PC-3 (cell line): ENCODE measurements at regions not wholly inside any gene's neighbourhood (a gene's known extent, or its start where the extent isn't known, plus 50 kb on each side); places are given as distances from the start of the nearest gene placed in this dataset.

Experiments
- ATAC-seq: fragments of 200-7000 bp; cut with Tn5 transposase; 2 replicates; pipeline ENCODE4 v1.9.1; 2020; ENCODE audit warnings: mild to moderate bottlenecking, moderate library complexity
- BruUV-seq: library from RNA; stranded (reverse); fragments of 400-500 nt; replicated peaks from 2 replicates; lab custom pipeline; 2021; lab: Mats Ljungman, UMichigan
- CTCF ChIA-PET: fragments of 300-600 bp; sonication (Branson Sonifier 250); formaldehyde crosslinking; loops from one replicate; lab custom pipeline; 2022; ENCODE audit warnings: antibody characterized with exemption; lab: Charles Lee
- POLR2A ChIA-PET: fragments of 300-600 bp; sonication (Branson Sonifier 250); formaldehyde crosslinking; loops from one replicate; lab custom pipeline; 2022; ENCODE audit warnings: antibody characterized with exemption; ENCODE audit not compliant: unreplicated experiment; lab: Charles Lee
- DNase-seq: peaks from one replicate; pipeline ENCODE4 v3.0.0-alpha.2; 2015
- H2AFZ ChIP-seq: fragments of 300-600 bp; sonication (generic); 2 replicates; pipeline ENCODE4 v1.6.0; 2016; ENCODE audit warnings: antibody characterized with exemption, low read length
- H3F3A ChIP-seq: fragments of 300-600 bp; sonication (generic); one replicate; pipeline ENCODE4 v1.6.0; 2017; ENCODE audit warnings: antibody characterized with exemption, low read length, control low read depth, mild to moderate bottlenecking; ENCODE audit not compliant: unreplicated experiment
- H3K27ac ChIP-seq: fragments of 300-600 bp; sonication (generic); 2 replicates; pipeline ENCODE4 v1.5.1; 2016; ENCODE audit warnings: mild to moderate bottlenecking, low read length
- H3K27me3 ChIP-seq: fragments of 300-600 bp; sonication (generic); 2 replicates; pipeline ENCODE4 v1.6.1; 2016; ENCODE audit warnings: low read length, mixed read lengths
- H3K36me3 ChIP-seq: fragments of 300-600 bp; sonication (generic); 2 replicates; pipeline ENCODE4 v1.6.1; 2016; ENCODE audit warnings: low read depth, mixed run types, low read length, mixed read lengths
- H3K4me1 ChIP-seq: fragments of 300-600 bp; sonication (generic); 2 replicates; pipeline ENCODE4 v1.5.1; 2016; ENCODE audit warnings: low read length; ENCODE audit not compliant: insufficient read depth
- H3K4me2 ChIP-seq: fragments of 300-600 bp; sonication (generic); 2 replicates; pipeline ENCODE4 v1.6.0; 2016; ENCODE audit warnings: low read length
- H3K4me3 ChIP-seq: fragments of 300-600 bp; sonication (generic); 2 replicates; pipeline ENCODE4 v1.5.1; 2016; ENCODE audit warnings: mild to moderate bottlenecking, low read length, mixed read lengths
- H3K79me2 ChIP-seq: fragments of 300-600 bp; sonication (generic); 2 replicates; pipeline ENCODE4 v1.6.1; 2017; ENCODE audit warnings: low read length, mixed read lengths
- H3K9ac ChIP-seq: fragments of 300-600 bp; sonication (generic); 2 replicates; pipeline ENCODE4 v1.6.0; 2016; ENCODE audit warnings: mild to moderate bottlenecking, low read length
- H3K9me2 ChIP-seq: fragments of 300-600 bp; sonication (generic); replicated peaks from 2 replicates; pipeline ENCODE4 v1.6.1; 2016; ENCODE audit warnings: mixed run types, low read length, mixed read lengths
- H3K9me3 ChIP-seq: fragments of 300-600 bp; sonication (generic); 2 replicates; pipeline ENCODE4 v1.6.1; 2016; ENCODE audit warnings: low read length, mixed read lengths
- H4K20me1 ChIP-seq: fragments of 300-600 bp; sonication (generic); 2 replicates; pipeline ENCODE4 v1.6.1; 2016; ENCODE audit warnings: low read length, mixed read lengths
- EZH2 ChIP-seq: fragments of 300-600 bp; sonication (generic); IDR thresholded peaks from one replicate; pipeline ENCODE4 v1.6.1; 2017; ENCODE audit warnings: antibody characterized with exemption, mild to moderate bottlenecking, low read length; ENCODE audit not compliant: unreplicated experiment
- EZH2phosphoT487 ChIP-seq: fragments of 300-600 bp; sonication (generic); IDR thresholded peaks from 2 replicates; pipeline ENCODE4 v1.6.1; 2018; ENCODE audit warnings: mild to moderate bottlenecking, antibody characterized with exemption, low read length, borderline replicate concordance
- intact Hi-C: fragments of 100-400 bp; cut with micrococcal nuclease; formaldehyde crosslinking; loops from 2 replicates; pipeline ENCODE4 v1.9.0; 2023
- TF ChIP-seq, protein P1 (sequence below): fragments of 300-600 bp; sonication (generic); conservative IDR thresholded peaks from 2 replicates; pipeline ENCODE4 v1.5.1; 2017; ENCODE audit warnings: antibody characterized with exemption, low read depth, mild to moderate bottlenecking, low read length

DNA sequence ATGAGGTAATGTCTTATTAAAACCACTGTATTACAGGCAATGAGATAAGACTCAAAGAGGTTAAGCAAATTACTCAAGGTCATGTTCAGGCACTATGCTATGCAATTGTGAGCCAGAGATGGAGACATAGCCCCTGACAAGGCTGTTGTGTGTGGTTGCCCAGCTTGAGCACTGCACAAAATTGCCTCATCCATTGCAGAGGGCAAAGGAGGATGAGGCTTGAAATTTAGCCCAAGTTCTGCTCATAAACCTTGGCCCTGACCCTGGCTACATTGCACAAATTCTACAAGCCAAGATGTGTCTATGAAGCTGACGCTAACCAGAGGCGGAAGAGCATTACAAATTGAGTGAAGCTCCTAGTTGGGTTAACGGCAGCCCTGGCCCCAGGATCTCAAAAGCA, 65.6 kb upstream of the PGM2 start:
- TF ChIP-seq, protein P1, sequence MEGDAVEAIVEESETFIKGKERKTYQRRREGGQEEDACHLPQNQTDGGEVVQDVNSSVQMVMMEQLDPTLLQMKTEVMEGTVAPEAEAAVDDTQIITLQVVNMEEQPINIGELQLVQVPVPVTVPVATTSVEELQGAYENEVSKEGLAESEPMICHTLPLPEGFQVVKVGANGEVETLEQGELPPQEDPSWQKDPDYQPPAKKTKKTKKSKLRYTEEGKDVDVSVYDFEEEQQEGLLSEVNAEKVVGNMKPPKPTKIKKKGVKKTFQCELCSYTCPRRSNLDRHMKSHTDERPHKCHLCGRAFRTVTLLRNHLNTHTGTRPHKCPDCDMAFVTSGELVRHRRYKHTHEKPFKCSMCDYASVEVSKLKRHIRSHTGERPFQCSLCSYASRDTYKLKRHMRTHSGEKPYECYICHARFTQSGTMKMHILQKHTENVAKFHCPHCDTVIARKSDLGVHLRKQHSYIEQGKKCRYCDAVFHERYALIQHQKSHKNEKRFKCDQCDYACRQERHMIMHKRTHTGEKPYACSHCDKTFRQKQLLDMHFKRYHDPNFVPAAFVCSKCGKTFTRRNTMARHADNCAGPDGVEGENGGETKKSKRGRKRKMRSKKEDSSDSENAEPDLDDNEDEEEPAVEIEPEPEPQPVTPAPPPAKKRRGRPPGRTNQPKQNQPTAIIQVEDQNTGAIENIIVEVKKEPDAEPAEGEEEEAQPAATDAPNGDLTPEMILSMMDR = no peak
- TF ChIP-seq EZH2 (no peak), EZH2phosphoT487 (no peak)

DNA sequence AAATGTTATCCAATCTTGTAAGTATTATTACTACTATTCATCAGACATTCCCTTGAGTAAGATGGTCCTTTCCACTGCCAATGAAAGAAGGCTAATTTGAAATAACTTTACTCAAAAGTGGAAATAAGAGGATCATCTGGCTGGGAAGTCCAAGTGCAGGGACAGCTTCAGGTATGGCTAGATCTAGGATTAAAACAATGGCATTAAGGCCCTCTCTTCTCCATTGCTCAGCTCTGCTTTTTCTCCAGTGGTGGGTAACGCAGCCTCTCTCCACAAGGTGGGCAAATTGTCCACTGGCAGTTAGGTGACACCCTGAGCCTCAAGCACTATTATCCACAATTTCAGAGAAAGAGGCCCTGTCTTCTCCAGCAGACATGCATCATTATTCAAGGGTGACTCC, 66.7 kb upstream of the PGM2 start:
- intact Hi-C loops = no loop called here
- H3K27ac ChIP-seq = no peak overlapping the region
- no peaks in the 10 kb centered on the region for H3K27me3 ChIP-seq
- H3K9ac ChIP-seq = no peak overlapping the region
- CTCF ChIA-PET = no interaction called here
- TF ChIP-seq, protein P1 = no peak
- TF ChIP-seq EZH2phosphoT487 = no peak
- TF ChIP-seq EZH2 = no peak
- no peak overlapping the region for H2AFZ ChIP-seq
- no peak for DNase-seq
- H3K79me2 ChIP-seq = no peaks in the 10 kb centered on the region
- no peaks in the 10 kb centered on the region for H3K4me1 ChIP-seq
- no peaks in the 10 kb centered on the region for H4K20me1 ChIP-seq
- POLR2A ChIA-PET = no interaction called here
- no peaks in the 10 kb centered on the region for H3K36me3 ChIP-seq
- BruUV-seq = no TSS peak
- H3K4me2 ChIP-seq = no peak overlapping the region
- H3F3A ChIP-seq = no peaks in the 10 kb centered on the region
- H3K9me3 ChIP-seq = no peaks in the 10 kb centered on the region
- no peaks in the 10 kb centered on the region for H3K9me2 ChIP-seq
- no peak for ATAC-seq
- no peak overlapping the region for H3K4me3 ChIP-seq

More for the DNA sequence above, 65.6 kb upstream of the PGM2 start:
- Histone ChIP-seq H3K36me3 (no peaks in the 10 kb centered on the region), H3K27me3 (no peaks in the 10 kb centered on the region), H3K79me2 (no peaks in the 10 kb centered on the region), H2AFZ (no peak overlapping the region), H3K9me3 (no peaks in the 10 kb centered on the region), H3K9ac (no peak overlapping the region), H3F3A (no peaks in the 10 kb centered on the region), H3K4me3 (no peak overlapping the region), H3K4me2 (no peak overlapping the region), H3K4me1 (no peaks in the 10 kb centered on the region), H4K20me1 (no peaks in the 10 kb centered on the region), H3K9me2 (no peaks in the 10 kb centered on the region), H3K27ac (no peak overlapping the region)
- BruUV-seq = no TSS peak
- no peak for ATAC-seq
- no peak for DNase-seq
- intact Hi-C loops = no loop called here
- ChIA-PET POLR2A (no interaction called here), CTCF (no interaction called here)

DNA sequence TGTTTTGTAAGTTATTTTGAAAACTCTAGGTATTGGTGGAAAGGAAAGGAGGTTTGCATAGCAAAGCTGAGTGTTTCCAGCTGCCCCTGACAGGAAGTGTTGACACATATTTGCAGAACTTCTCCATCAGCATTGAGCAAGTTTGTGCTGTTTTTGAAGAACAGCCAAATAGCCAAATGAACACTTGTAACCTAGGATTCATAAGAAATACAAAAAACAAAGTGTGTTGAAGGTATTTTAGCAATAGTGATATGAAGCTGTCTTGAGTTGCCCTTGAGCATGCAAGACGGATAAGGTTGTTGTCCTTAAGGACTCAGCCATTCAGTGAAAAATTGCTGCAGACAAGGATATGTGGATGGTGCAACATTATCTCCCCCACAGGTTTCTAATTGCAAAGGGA, 68.3 kb upstream of the PGM2 start:
- ATAC-seq = no peak
- Histone ChIP-seq H3K27me3 (no peaks in the 10 kb centered on the region), H3K4me2 (no peak overlapping the region), H3K9me3 (no peaks in the 10 kb centered on the region), H3K27ac (no peak overlapping the region), H3K36me3 (no peaks in the 10 kb centered on the region), H3K4me1 (no peaks in the 10 kb centered on the region), H3K79me2 (no peaks in the 10 kb centered on the region), H2AFZ (no peak overlapping the region), H3K9me2 (no peaks in the 10 kb centered on the region), H3K4me3 (no peak overlapping the region), H3K9ac (no peak overlapping the region), H3F3A (no peaks in the 10 kb centered on the region), H4K20me1 (no peaks in the 10 kb centered on the region)
- CTCF ChIA-PET = no interaction called here
- no peak for DNase-seq
- no TSS peak for BruUV-seq
- POLR2A ChIA-PET = no interaction called here
- intact Hi-C loops = no loop called here
- TF ChIP-seq EZH2phosphoT487 = no peak
- TF ChIP-seq EZH2 = no peak
- TF ChIP-seq, protein P1 = no peak
